Panc1 (cell line): ENCODE measurements at regions not wholly inside any gene's neighbourhood (a gene's known extent, or its start where the extent isn't known, plus 50 kb on each side); places are given as distances from the start of the nearest gene placed in this dataset.
"Not testable (repeated sequence)": the region's sequence is repeated elsewhere in the genome, so short reads cannot be mapped to it uniquely, and the experiment has no call there.

Experiments used
- CTCF ChIP-seq: fragments of 450-650 bp; IDR thresholded peaks from 2 replicates; pipeline ENCODE4 v1.5.1; 2017; ENCODE audit warnings: mild to moderate bottlenecking
- SIN3A ChIP-seq: IDR thresholded peaks from 2 replicates; pipeline ENCODE4 v1.6.1; 2012; ENCODE audit warnings: low read depth, mild to moderate bottlenecking, low read length, moderate library complexity, borderline replicate concordance; ENCODE audit not compliant: insufficient read depth

GRCh38 chr22:22116997-22117770 is 127.4 kb upstream of the VPREB1 start:
- TF ChIP-seq CTCF, SIN3A: not testable (repeated sequence)
